Mesenchymal stem cell (in vitro differentiated cells and primary cell): ENCODE measurements at regions not wholly inside any gene's neighbourhood (a gene's known extent, or its start where the extent isn't known, plus 50 kb on each side); places are given as distances from the start of the nearest gene placed in this dataset.

ENCODE experiments used
- DNase-seq: peaks from one replicate; pipeline ENCODE4 v3.0.0-alpha.2; 2013
- H2AFZ ChIP-seq: one replicate; pipeline ENCODE4 v1.6.1; 2013; ENCODE audit warnings: low read depth, mild to moderate bottlenecking, control low read depth, inconsistent platforms, low read length, moderate library complexity
- H2AK5ac ChIP-seq: 2 replicates; pipeline ENCODE4 v1.6.1; 2013; ENCODE audit warnings: low read length, moderate library complexity, mild to moderate bottlenecking, inconsistent platforms; ENCODE audit not compliant: severe bottlenecking
- H2BK120ac ChIP-seq: one replicate; pipeline ENCODE4 v1.6.1; 2013; ENCODE audit warnings: low read depth, mild to moderate bottlenecking, inconsistent platforms, low read length, moderate library complexity
- H2BK12ac ChIP-seq, 2 experiments: one replicate each; pipeline ENCODE4 v1.6.1; 2013; ENCODE audit warnings: inconsistent platforms in 2 of 2, low read length in 2 of 2, mild to moderate bottlenecking in 2 of 2, moderate library complexity in 2 of 2, control low read depth in 1 of 2
- H2BK15ac ChIP-seq: one replicate; pipeline ENCODE4 v1.6.1; 2013; ENCODE audit warnings: mild to moderate bottlenecking, low read depth, inconsistent platforms; ENCODE audit not compliant: poor library complexity, severe bottlenecking
- H2BK5ac ChIP-seq: 2 replicates; pipeline ENCODE4 v1.6.1; 2013; ENCODE audit warnings: low read depth, mild to moderate bottlenecking, low read length, control low read depth, inconsistent platforms; ENCODE audit not compliant: poor library complexity, severe bottlenecking
- H3K14ac ChIP-seq, 2 experiments: one replicate each; pipeline ENCODE4 v1.6.1; 2013; ENCODE audit warnings: inconsistent platforms in 2 of 2, low read length in 2 of 2, control low read depth in 1 of 2, mild to moderate bottlenecking in 1 of 2, moderate library complexity in 1 of 2
- H3K18ac ChIP-seq, 2 experiments: one replicate each; pipeline ENCODE4 v1.6.1; 2013; ENCODE audit warnings: inconsistent platforms in 2 of 2, low read length in 2 of 2, control low read depth in 1 of 2, low read depth in 1 of 2, mild to moderate bottlenecking in 1 of 2
- H3K23ac ChIP-seq, 2 experiments: one replicate each; pipeline ENCODE4 v1.6.1; 2013; ENCODE audit warnings: inconsistent platforms in 2 of 2, low read length in 2 of 2, mild to moderate bottlenecking in 2 of 2, moderate library complexity in 2 of 2, control low read depth in 1 of 2
- H3K27ac ChIP-seq: 2 replicates; pipeline ENCODE4 v1.5.1; 2013; ENCODE audit warnings: mild to moderate bottlenecking, moderate library complexity, low read length, control low read depth, inconsistent platforms; ENCODE audit not compliant: poor library complexity, severe bottlenecking
- H3K27me3 ChIP-seq, 2 experiments: 2 replicates each; pipeline versions ENCODE4 v1.6.1 to v1.7.0; 2013; ENCODE audit warnings: low read length in 2 of 2, mild to moderate bottlenecking in 2 of 2, moderate library complexity in 2 of 2, control low read depth in 1 of 2, inconsistent platforms in 1 of 2; ENCODE audit not compliant: control insufficient read depth in 1 of 2, insufficient read depth in 1 of 2
- H3K36me3 ChIP-seq, 2 experiments: 2 replicates each; pipeline versions ENCODE4 v1.6.1 to v1.7.0; 2013; ENCODE audit warnings: low read length in 2 of 2, control low read depth in 1 of 2, inconsistent platforms in 1 of 2, low read depth in 1 of 2, mild to moderate bottlenecking in 1 of 2; ENCODE audit not compliant: insufficient read depth in 2 of 2, control insufficient read depth in 1 of 2
- H3K4ac ChIP-seq, 2 experiments: one replicate each; pipeline ENCODE4 v1.6.1; 2013; ENCODE audit warnings: inconsistent platforms in 2 of 2, low read length in 2 of 2, mild to moderate bottlenecking in 2 of 2, moderate library complexity in 2 of 2, control low read depth in 1 of 2, low read depth in 1 of 2
- H3K4me1 ChIP-seq: 2 replicates; pipeline ENCODE4 v1.6.1; 2013; ENCODE audit warnings: low read depth, low read length, control low read depth; ENCODE audit not compliant: control insufficient read depth, insufficient read depth
- H3K4me2 ChIP-seq: 2 replicates; pipeline ENCODE4 v1.6.1; 2013; ENCODE audit warnings: low read length, mild to moderate bottlenecking, inconsistent platforms; ENCODE audit not compliant: poor library complexity, severe bottlenecking
- H3K4me3 ChIP-seq, 2 experiments: 2 replicates each; pipeline versions ENCODE4 v1.5.1 to v1.7.0; 2013; ENCODE audit warnings: low read length in 2 of 2, mild to moderate bottlenecking in 2 of 2, control low read depth in 1 of 2, low read depth in 1 of 2; ENCODE audit not compliant: insufficient read depth in 1 of 2
- H3K79me1 ChIP-seq: replicated peaks from 2 replicates; pipeline ENCODE4 v1.6.1; 2013; ENCODE audit warnings: mild to moderate bottlenecking, control low read depth, low read length, inconsistent platforms; ENCODE audit not compliant: poor library complexity, severe bottlenecking
- H3K9ac ChIP-seq: 2 replicates; pipeline ENCODE4 v1.7.0; 2013; ENCODE audit warnings: mild to moderate bottlenecking, low read length, moderate library complexity
- H3K9me3 ChIP-seq: 2 replicates; pipeline ENCODE4 v1.7.0; 2013; ENCODE audit warnings: mild to moderate bottlenecking, low read length; ENCODE audit not compliant: control insufficient read depth
- H4K8ac ChIP-seq: one replicate; pipeline ENCODE4 v1.6.1; 2013; ENCODE audit warnings: inconsistent platforms, mild to moderate bottlenecking, low read length, moderate library complexity
- H4K91ac ChIP-seq: one replicate; pipeline ENCODE4 v1.6.1; 2013; ENCODE audit warnings: mild to moderate bottlenecking, low read length, inconsistent platforms
- WGBS: methylation state at CpG from one replicate; pipeline ENCODE4 v1.1.7; 2013; ENCODE audit warnings: mixed read lengths; 5-methylcytosine and 5-hydroxymethylcytosine counted together

- Histone ChIP-seq H2BK12ac (peak overlapping the region; percentile 84 to 86), H2BK15ac (no peak overlapping the region), H4K91ac (peak overlapping the region; percentile 34), H3K14ac (peak overlapping the region in 1 of 2 experiments; percentile 53), H3K9me3 (no peaks in the 10 kb centered on the region), H3K27ac (no peak overlapping the region), H3K36me3 (no peaks in the 10 kb centered on the region), H2BK5ac (no peak overlapping the region), H2BK120ac (peak overlapping the region; percentile 83), H3K4me1 (peaks cover 12% of the 10 kb centered on the region), H3K9ac (no peak overlapping the region), H3K27me3 (no peaks in the 10 kb centered on the region), H3K18ac (peak overlapping the region; percentile 74 to 83), H2AK5ac (no peak overlapping the region), H3K4ac (peak overlapping the region; percentile 21 to 54), H3K4me3 (no peak overlapping the region), H3K79me1 (no peaks in the 10 kb centered on the region), H4K8ac (peak overlapping the region; percentile 33), H3K4me2 (no peak overlapping the region), H3K23ac (no peak overlapping the region), H2AFZ (no peak overlapping the region)
- WGBS = 63% methylated on average over 5 of the region's 5 CpGs
- peak; percentile 50 for DNase-seq
These were observed 415.8 kb upstream of the TRIB2 start for GRCh38 chr2:12300927-12301326.

GRCh38 chr2:12302140-12302539 lies 414.6 kb upstream of the TRIB2 start:
- no peak overlapping the region for H3K4me3 ChIP-seq
- H3K4me2 ChIP-seq = no peak overlapping the region
- no peak overlapping the region for H2BK15ac ChIP-seq
- peak overlapping the region; percentile 85 for H4K91ac ChIP-seq
- DNase-seq = peak; percentile 79
- H3K23ac ChIP-seq = no peak overlapping the region
- no peaks in the 10 kb centered on the region for H3K36me3 ChIP-seq
- H3K14ac ChIP-seq = peak overlapping the region in 1 of 2 experiments; percentile 44
- H3K4me1 ChIP-seq = peaks cover 7% of the 10 kb centered on the region
- peak overlapping the region; percentile 82 to 85 for H3K18ac ChIP-seq
- no peak overlapping the region for H3K27ac ChIP-seq
- H3K9ac ChIP-seq = no peak overlapping the region
- peak overlapping the region; percentile 84 for H2BK12ac ChIP-seq
- no peaks in the 10 kb centered on the region for H3K9me3 ChIP-seq
- H2BK120ac ChIP-seq = peak overlapping the region; percentile 98
- 29% methylated on average over 3 of the region's 3 CpGs for WGBS
- H2AK5ac ChIP-seq = no peak overlapping the region
- no peaks in the 10 kb centered on the region for H3K27me3 ChIP-seq
- peak overlapping the region; percentile 70 to 99 for H3K4ac ChIP-seq
- H2AFZ ChIP-seq = no peak overlapping the region
- H3K79me1 ChIP-seq = no peaks in the 10 kb centered on the region
- H4K8ac ChIP-seq = peak overlapping the region; percentile 84
- no peak overlapping the region for H2BK5ac ChIP-seq

GRCh38 chr2:12302691-12303090 lies 414.0 kb upstream of the TRIB2 start:
- H2BK120ac ChIP-seq = peak overlapping the region; percentile 98
- WGBS = 71% methylated on average over 1 of the region's 3 CpGs
- H2BK15ac ChIP-seq = no peak overlapping the region
- H3K9me3 ChIP-seq = no peaks in the 10 kb centered on the region
- H2BK5ac ChIP-seq = no peak overlapping the region
- H3K4me1 ChIP-seq = peaks cover 7% of the 10 kb centered on the region
- no peak overlapping the region for H2AFZ ChIP-seq
- no peaks in the 10 kb centered on the region for H3K36me3 ChIP-seq
- H4K8ac ChIP-seq = no peak overlapping the region
- no peak overlapping the region for H3K4me2 ChIP-seq
- no peaks in the 10 kb centered on the region for H3K79me1 ChIP-seq
- peak overlapping the region; percentile 77 to 82 for H3K18ac ChIP-seq
- H3K14ac ChIP-seq = peak overlapping the region in 1 of 2 experiments; percentile 39
- H4K91ac ChIP-seq = peak overlapping the region; percentile 73
- no peak overlapping the region for H3K23ac ChIP-seq
- H3K27ac ChIP-seq = no peak overlapping the region
- peak; percentile 41 for DNase-seq
- peak overlapping the region in 1 of 2 experiments; percentile 99 for H3K4ac ChIP-seq
- peak overlapping the region; percentile 84 for H2BK12ac ChIP-seq
- no peaks in the 10 kb centered on the region for H3K27me3 ChIP-seq
- H2AK5ac ChIP-seq = no peak overlapping the region
- H3K9ac ChIP-seq = no peak overlapping the region
- H3K4me3 ChIP-seq = no peak overlapping the region

GRCh38 chr2:12303181-12304030 lies 413.3 kb upstream of the TRIB2 start:
- H3K4me1 ChIP-seq = peaks cover 7% of the 10 kb centered on the region
- no peak overlapping the region for H3K4me3 ChIP-seq
- peak overlapping the region; percentile 40 for H4K91ac ChIP-seq
- H3K36me3 ChIP-seq = no peaks in the 10 kb centered on the region
- H2AFZ ChIP-seq = no peak overlapping the region
- no peak overlapping the region for H3K23ac ChIP-seq
- peak; percentile 98 for DNase-seq
- H3K18ac ChIP-seq = peak overlapping the region; percentile 28 to 94
- peak overlapping the region; percentile 6 to 93 for H2BK12ac ChIP-seq
- no peaks in the 10 kb centered on the region for H3K79me1 ChIP-seq
- H2BK120ac ChIP-seq = no peak overlapping the region
- peak overlapping the region; percentile 27 for H3K27ac ChIP-seq
- H3K4ac ChIP-seq = peak overlapping the region; percentile 7 to 74
- no peak overlapping the region for H3K9ac ChIP-seq
- H2AK5ac ChIP-seq = no peak overlapping the region
- H4K8ac ChIP-seq = no peak overlapping the region
- H3K27me3 ChIP-seq = no peaks in the 10 kb centered on the region
- H2BK15ac ChIP-seq = no peak overlapping the region
- H3K14ac ChIP-seq = no peak overlapping the region
- H2BK5ac ChIP-seq = no peak overlapping the region
- H3K4me2 ChIP-seq = no peak overlapping the region
- no peaks in the 10 kb centered on the region for H3K9me3 ChIP-seq
- 6% methylated on average over 7 of the region's 7 CpGs for WGBS
